HCT116 (cell line): ENCODE measurements at regions not wholly inside any gene's neighbourhood (a gene's known extent, or its start where the extent isn't known, plus 50 kb on each side); places are given as distances from the start of the nearest gene placed in this dataset.
"Not testable (repeated sequence)": the region's sequence is repeated elsewhere in the genome, so short reads cannot be mapped to it uniquely, and the experiment has no call there.

Experiments
- ATAC-seq: fragments of 200-7000 bp; cut with Tn5 transposase; 2 replicates; pipeline ENCODE4 v1.9.1; 2020; ENCODE audit warnings: mild to moderate bottlenecking, moderate library complexity
- BruUV-seq: library from RNA; stranded (reverse); fragments of 400-500 nt; replicated peaks from 2 replicates; lab custom pipeline; 2021; lab: Mats Ljungman, UMichigan
- CTCF ChIA-PET: fragments of 300-600 bp; sonication (Branson Sonifier 250); formaldehyde crosslinking; loops from one replicate; lab custom pipeline; 2021; ENCODE audit warnings: antibody characterized with exemption; lab: Charles Lee
- POLR2A ChIA-PET: fragments of 300-600, 350-600 bp; sonication (Branson Sonifier 250); formaldehyde crosslinking; loops from one replicate; lab custom pipeline; 2021; ENCODE audit warnings: antibody characterized with exemption; lab: Charles Lee
- RAD21 ChIA-PET, 2 experiments: fragments of 300-600 bp; sonication (Branson Sonifier 250); formaldehyde crosslinking; loops; one replicate each; lab custom pipeline; 2023; ENCODE audit warnings: low total read pairs in 2 of 2; ENCODE audit not compliant: uncharacterized antibody in 2 of 2, unreplicated experiment in 2 of 2, low non-redundant PET in 1 of 2; lab: Charles Lee
- DNase-seq: peaks from one replicate; pipeline ENCODE4 v3.0.0-alpha.2; 2010; ENCODE audit warnings: low read depth, low spot score
- H2AFZ ChIP-seq: fragments of 200-600 bp; shearing (Covaris generic), sonication (generic); 2 replicates; pipeline ENCODE4 v1.6.1; 2017; ENCODE audit warnings: low read depth, mixed run types, mixed read lengths, antibody characterized with exemption, low read length; ENCODE audit not compliant: poor library complexity, severe bottlenecking
- H3K27ac ChIP-seq: 2 replicates; pipeline ENCODE4 v1.5.1; 2012; ENCODE audit warnings: low read depth, low read length
- H3K27me3 ChIP-seq: fragments of 200-600 bp; sonication (generic); 2 replicates; pipeline ENCODE4 v1.6.1; 2016; ENCODE audit warnings: mixed run types, low read length, mixed read lengths; ENCODE audit not compliant: insufficient read depth
- H3K36me3 ChIP-seq, 2 experiments: fragments of 200-500 bp in 1 of 2; fragments of 200-600 bp in 1 of 2; sonication (Bioruptor generic) in 1 of 2; sonication (generic) in 1 of 2; 2 replicates each; pipeline versions ENCODE4 v1.5.1 to v1.6.1; 2014 to 2016; ENCODE audit warnings: low read length in 2 of 2, inconsistent platforms in 1 of 2, mixed read lengths in 1 of 2, mixed run types in 1 of 2; ENCODE audit not compliant: insufficient read depth in 2 of 2, control insufficient read depth in 1 of 2
- H3K4me1 ChIP-seq, 2 experiments: fragments of 200-600 bp in 1 of 2; sonication (generic) in 1 of 2; 2 replicates each; pipeline versions ENCODE4 v1.5.1 to v1.6.1; 2012 to 2017; ENCODE audit warnings: low read length in 2 of 2, inconsistent platforms in 1 of 2, mild to moderate bottlenecking in 1 of 2, mixed read lengths in 1 of 2, mixed run types in 1 of 2, moderate library complexity in 1 of 2; ENCODE audit not compliant: insufficient read depth in 2 of 2, control insufficient read depth in 1 of 2
- H3K4me2 ChIP-seq: fragments of 200-600 bp; sonication (generic); 2 replicates; pipeline ENCODE4 v1.6.1; 2017; ENCODE audit warnings: mixed run types, low read length, mixed read lengths
- H3K4me3 ChIP-seq, 2 experiments: fragments of 200-600 bp in 1 of 2; sonication (generic) in 1 of 2; replicated peaks in 1 of 2; 2 replicates each; pipeline ENCODE4 v1.5.1; 2011 to 2016; ENCODE audit warnings: low read length in 2 of 2, control low read depth in 1 of 2, low read depth in 1 of 2, mild to moderate bottlenecking in 1 of 2, mixed read lengths in 1 of 2, mixed run types in 1 of 2
- H3K79me2 ChIP-seq: fragments of 200-600 bp; sonication (generic); 2 replicates; pipeline ENCODE4 v1.6.1; 2017; ENCODE audit warnings: mild to moderate bottlenecking, mixed run types, low read length, moderate library complexity, mixed read lengths; ENCODE audit not compliant: insufficient read depth
- H3K9ac ChIP-seq: fragments of 200-600 bp; sonication (generic); 2 replicates; pipeline ENCODE4 v1.6.1; 2016; ENCODE audit warnings: low read length, mixed read lengths
- H3K9me2 ChIP-seq: fragments of 200-600 bp; sonication (generic), shearing (Covaris generic); 2 replicates; pipeline ENCODE4 v1.6.1; 2017; ENCODE audit warnings: mixed run types, mild to moderate bottlenecking, moderate library complexity; ENCODE audit not compliant: insufficient read depth
- H3K9me3 ChIP-seq, 2 experiments: fragments of 200-500 bp in 1 of 2; fragments of 200-600 bp in 1 of 2; sonication (Bioruptor generic) in 1 of 2; sonication (generic) in 1 of 2; 2 replicates each; pipeline ENCODE4 v1.6.1; 2014 to 2017; ENCODE audit warnings: low read length in 2 of 2, mixed read lengths in 2 of 2, inconsistent platforms in 1 of 2, low read depth in 1 of 2, mild to moderate bottlenecking in 1 of 2, mixed run types in 1 of 2, moderate library complexity in 1 of 2; ENCODE audit not compliant: control insufficient read depth in 1 of 2, insufficient read depth in 1 of 2
- H4K20me1 ChIP-seq: fragments of 200-600 bp; sonication (generic), shearing (Covaris generic); 2 replicates; pipeline ENCODE4 v1.6.1; 2017; ENCODE audit warnings: mixed run types, mild to moderate bottlenecking, moderate library complexity; ENCODE audit not compliant: insufficient read depth
- ATF3 ChIP-seq: IDR thresholded peaks from 2 replicates; pipeline ENCODE4 v1.6.1; 2012
- CTCF ChIP-seq, 3 experiments: fragments of 200-600 bp in 1 of 3; sonication (generic) in 1 of 3; IDR thresholded peaks in 2 of 3; conservative IDR thresholded peaks in 1 of 3; 2 replicates each; pipeline ENCODE4 v1.5.1; 2012 to 2017; ENCODE audit warnings: low read depth in 2 of 3, low read length in 2 of 3, antibody characterized with exemption in 1 of 3, borderline replicate concordance in 1 of 3, control low read depth in 1 of 3, mild to moderate bottlenecking in 1 of 3, mixed read lengths in 1 of 3, mixed run types in 1 of 3, moderate library complexity in 1 of 3; ENCODE audit not compliant: insufficient read depth in 1 of 3
- ELF1 ChIP-seq: IDR thresholded peaks from 2 replicates; pipeline ENCODE4 v1.6.1; 2012; ENCODE audit warnings: low read depth, borderline replicate concordance
- FOSL1 ChIP-seq: IDR thresholded peaks from 2 replicates; pipeline ENCODE4 v1.6.1; 2012; ENCODE audit warnings: low read depth
- POLR2AphosphoS5 ChIP-seq: IDR thresholded peaks from 2 replicates; pipeline ENCODE4 v1.6.1; 2011; ENCODE audit warnings: mild to moderate bottlenecking, low read depth, low read length, moderate library complexity
- SIN3A ChIP-seq: IDR thresholded peaks from 2 replicates; pipeline ENCODE4 v1.6.1; 2012; ENCODE audit warnings: low read depth
- SRF ChIP-seq: IDR thresholded peaks from 2 replicates; pipeline ENCODE4 v1.6.1; 2012; ENCODE audit warnings: low read depth
- ZFX ChIP-seq: fragments of 450-650 bp; IDR thresholded peaks from 2 replicates; pipeline ENCODE4 v1.6.1; 2017
- ZNF274 ChIP-seq: fragments of 200-500 bp; sonication (Bioruptor generic); IDR thresholded peaks from 2 replicates; pipeline ENCODE4 v1.6.1; 2014; ENCODE audit warnings: mild to moderate bottlenecking, low read depth, low read length, inconsistent platforms
- intact Hi-C: fragments of 100-400 bp; cut with micrococcal nuclease; formaldehyde crosslinking; loops from 2 replicates; pipeline ENCODE4 v1.10.0; 2022

- H2AFZ ChIP-seq, result no peak overlapping the region
- H3K4me1 ChIP-seq, result no peaks in the 10 kb centered on the region
- H3K79me2 ChIP-seq, result no peaks in the 10 kb centered on the region
- H3K9ac ChIP-seq, result no peak overlapping the region
- ATAC-seq, result no peak
- H3K9me3 ChIP-seq, result no peaks in the 10 kb centered on the region
- H3K4me2 ChIP-seq, result no peak overlapping the region
- H3K36me3 ChIP-seq, result no peaks in the 10 kb centered on the region
- intact Hi-C loops, result no loop called here
- no peak overlapping the region for H3K27ac ChIP-seq
- H3K4me3 ChIP-seq, result no peak overlapping the region
- POLR2A ChIA-PET, result no interaction called here
- no peaks in the 10 kb centered on the region for H3K9me2 ChIP-seq
- CTCF ChIA-PET, result no interaction called here
- RAD21 ChIA-PET, result no interaction called here
- no peak for TF ChIP-seq ATF3
- TF ChIP-seq POLR2AphosphoS5, result no peak
- no peak for TF ChIP-seq CTCF (IDR thresholded peaks at IDR 0.05 in 2 of 3, conservative IDR thresholded peaks at IDR 0.05 in 1 of 3; ENCODE audit: borderline replicate concordance in 1 of 3, insufficient read depth in 1 of 3, low read depth in 2 of 3, low read length in 2 of 3)
- TF ChIP-seq ZNF274, result no peak
- no peak for TF ChIP-seq ELF1
- TF ChIP-seq SIN3A, result no peak
- no peak for TF ChIP-seq SRF
- TF ChIP-seq ZFX, result no peak
- no peak for TF ChIP-seq FOSL1
- BruUV-seq, result no TSS peak
- no peak for DNase-seq
- H3K27me3 ChIP-seq, result no peaks in the 10 kb centered on the region
- no peaks in the 10 kb centered on the region for H4K20me1 ChIP-seq
Measured at GRCh38 chrX:25096522-25097045, 80.8 kb upstream of the ARX start.

- H3K27ac ChIP-seq, H3K4me2 ChIP-seq, intact Hi-C loops, H4K20me1 ChIP-seq, BruUV-seq, H3K79me2 ChIP-seq, ATAC-seq, H3K27me3 ChIP-seq, H3K9ac ChIP-seq, RAD21 ChIA-PET, H3K9me2 ChIP-seq, H3K4me3 ChIP-seq, CTCF ChIA-PET, DNase-seq, H3K4me1 ChIP-seq, H3K9me3 ChIP-seq, H2AFZ ChIP-seq, H3K36me3 ChIP-seq, POLR2A ChIA-PET: not testable (repeated sequence)
Measured at GRCh38 chrX:25091152-25091551, 75.4 kb upstream of the ARX start.
